K562 (cell line): ENCODE measurements at regions not wholly inside any gene's neighbourhood (a gene's known extent, or its start where the extent isn't known, plus 50 kb on each side); places are given as distances from the start of the nearest gene placed in this dataset.
A peak's percentile ranks its signal among the peaks of the same experiment; 100 is the strongest.

Experiments
- ATAC-seq: fragments of 200-7000 bp; cut with Tn5 transposase; 3 replicates; pipeline ENCODE4 v1.9.1; 2020; ENCODE audit warnings: moderate library complexity
- BruUV-seq: library from RNA; stranded (reverse); fragments of 400-500 nt; replicated peaks from 2 replicates; lab custom pipeline; 2021; lab: Mats Ljungman, UMichigan
- CTCF ChIA-PET: fragments of 300-600 bp; formaldehyde crosslinking; extraction: SDS; loops from one replicate; lab custom pipeline; 2021; ENCODE audit warnings: low intra/inter-chr PET ratio; lab: Yijun Ruan, JAX
- POLR2A ChIA-PET: fragments of 300-600, 350-650 bp; sonication (Branson Sonifier 250); formaldehyde crosslinking; extraction: SDS; loops from one replicate; lab custom pipeline; 2021; ENCODE audit warnings: antibody characterized with exemption, inconsistent platforms; lab: Yijun Ruan, JAX
- DNase-seq, 4 experiments: peaks; one replicate each; pipeline versions ENCODE4 v3.0.0 to v3.0.0-alpha.2; 2011 to 2018; ENCODE audit warnings: low spot score in 3 of 4, mixed read lengths in 3 of 4; ENCODE audit errors: extremely low read depth in 1 of 4
- FAIRE-seq: peaks from 2 replicates; lab custom pipeline; 2011; peaks lifted over from hg19 to GRCh38; lab: Jason Lieb, UNC
- H2AFZ ChIP-seq: 2 replicates; pipeline ENCODE4 v1.6.0; 2011; ENCODE audit warnings: low read depth, low read length, control low read depth, inconsistent platforms
- H3K27ac ChIP-seq: fragments of 200-600 bp; 3 replicates; pipeline ENCODE4 v1.8.0; 2011; ENCODE audit warnings: low read depth, mild to moderate bottlenecking, control low read depth, inconsistent platforms, low read length, moderate library complexity, mixed read lengths; ENCODE audit errors: extremely low read depth
- H3K27me3 ChIP-seq, 2 experiments: fragments of 300-600 bp in 1 of 2; 2 replicates in 1 of 2; 3 replicates in 1 of 2; pipeline versions ENCODE4 v1.6.0 to v1.8.0; 2011; ENCODE audit warnings: inconsistent platforms in 2 of 2, low read length in 2 of 2, mild to moderate bottlenecking in 1 of 2, mixed read lengths in 1 of 2, moderate library complexity in 1 of 2; ENCODE audit not compliant: control insufficient read depth in 2 of 2, insufficient read depth in 2 of 2
- H3K36me3 ChIP-seq: fragments of 300-600 bp; 3 replicates; pipeline ENCODE4 v1.8.0; 2011; ENCODE audit warnings: mild to moderate bottlenecking, low read length, inconsistent platforms; ENCODE audit not compliant: control insufficient read depth, insufficient read depth
- H3K4me1 ChIP-seq, 2 experiments: fragments of 200-600 bp in 1 of 2; replicated peaks in 1 of 2; 2 replicates in 1 of 2; 3 replicates in 1 of 2; pipeline versions ENCODE4 v1.5.1 to v1.8.0; 2011; ENCODE audit warnings: inconsistent platforms in 2 of 2, low read length in 2 of 2, mild to moderate bottlenecking in 1 of 2, mixed read lengths in 1 of 2, moderate library complexity in 1 of 2; ENCODE audit not compliant: control insufficient read depth in 2 of 2, insufficient read depth in 2 of 2
- H3K4me2 ChIP-seq: 2 replicates; pipeline ENCODE4 v1.6.1; 2011; ENCODE audit warnings: low read length, control low read depth, inconsistent platforms, mixed read lengths; ENCODE audit not compliant: insufficient read depth
- H3K4me3 ChIP-seq: fragments of 200-600 bp; sonication (generic), shearing (Covaris generic); 2 replicates; pipeline ENCODE4 v1.5.1; 2016; ENCODE audit warnings: control low read depth, inconsistent platforms
- H3K79me2 ChIP-seq: fragments of 200-600 bp; 3 replicates; pipeline ENCODE4 v1.8.0; 2011; ENCODE audit warnings: low read length, inconsistent platforms; ENCODE audit not compliant: control insufficient read depth, insufficient read depth
- H3K9ac ChIP-seq, 2 experiments: 2 replicates each; pipeline versions ENCODE4 v1.6.0 to v1.6.1; 2011; ENCODE audit warnings: low read depth in 2 of 2, low read length in 2 of 2, control low read depth in 1 of 2, inconsistent platforms in 1 of 2, mild to moderate bottlenecking in 1 of 2, mixed read lengths in 1 of 2; ENCODE audit not compliant: insufficient read depth in 1 of 2
- H3K9me1 ChIP-seq: one replicate; pipeline ENCODE4 v1.6.0; 2011; ENCODE audit warnings: inconsistent platforms, mild to moderate bottlenecking, low read length, moderate library complexity; ENCODE audit not compliant: control insufficient read depth, insufficient read depth
- H3K9me3 ChIP-seq: replicated peaks from 2 replicates; pipeline ENCODE4 v1.5.1; 2011; ENCODE audit warnings: low read depth, low read length, inconsistent platforms; ENCODE audit not compliant: control insufficient read depth, insufficient read depth
- H4K20me1 ChIP-seq: replicated peaks from 2 replicates; pipeline ENCODE4 v1.6.1; 2011; ENCODE audit warnings: low read length, inconsistent platforms, mixed read lengths; ENCODE audit not compliant: control insufficient read depth, insufficient read depth
- ARID2 ChIP-seq: fragments of 450-650 bp; IDR thresholded peaks from 2 replicates; pipeline ENCODE4 v1.6.1; 2017; ENCODE audit warnings: antibody characterized with exemption, mild to moderate bottlenecking
- BRCA1 ChIP-seq, 2 experiments: fragments of 450-650 bp in 1 of 2; sonication (generic) in 1 of 2; formaldehyde crosslinking in 1 of 2; IDR thresholded peaks; 2 replicates each; pipeline versions ENCODE4 v1.5.0 to v1.6.1; 2017 to 2020; ENCODE audit warnings: mild to moderate bottlenecking in 1 of 2, missing genetic modification reagents in 1 of 2
- CEBPB ChIP-seq: fragments of 450-650 bp; IDR thresholded peaks from 2 replicates; pipeline ENCODE4 v1.6.1; 2016; ENCODE audit warnings: missing genetic modification characterization, missing compliant biosample characterization
- CREB1 ChIP-seq, 2 experiments: sonication (generic) in 1 of 2; formaldehyde crosslinking in 1 of 2; IDR thresholded peaks; 2 replicates each; pipeline versions ENCODE4 v1.6.1 to v1.8.0; 2012 to 2022; ENCODE audit warnings: inconsistent platforms in 1 of 2, mild to moderate bottlenecking in 1 of 2, missing genetic modification reagents in 1 of 2, moderate library complexity in 1 of 2
- DACH1 ChIP-seq: fragments of 450-650 bp; IDR thresholded peaks from 2 replicates; pipeline ENCODE4 v1.6.1; 2018; ENCODE audit not compliant: partially characterized antibody
- ERF ChIP-seq: fragments of 450-650 bp; formaldehyde crosslinking; IDR thresholded peaks from 2 replicates; pipeline ENCODE4 v1.4.0; 2020; ENCODE audit warnings: mild to moderate bottlenecking, mixed read lengths
- FUS ChIP-seq: fragments of 200-400 bp; formaldehyde crosslinking; optimal IDR thresholded peaks from 2 replicates; pipeline ENCODE3; 2017; ENCODE audit warnings: low read depth, low read length
- MEIS2 ChIP-seq: fragments of 450-650 bp; IDR thresholded peaks from 2 replicates; pipeline ENCODE4 v1.6.1; 2014; ENCODE audit warnings: mild to moderate bottlenecking; ENCODE audit not compliant: partially characterized antibody
- MTA3 ChIP-seq: fragments of 450-650 bp; formaldehyde crosslinking; IDR thresholded peaks from 2 replicates; pipeline ENCODE4 v1.6.1; 2017; ENCODE audit warnings: mild to moderate bottlenecking, borderline replicate concordance
- POLR2AphosphoS5 ChIP-seq: IDR thresholded peaks from 2 replicates; pipeline ENCODE4 v1.6.1; 2011; ENCODE audit warnings: mild to moderate bottlenecking, low read depth, low read length, moderate library complexity; ENCODE audit not compliant: control insufficient read depth, insufficient read depth
- RBFOX2 ChIP-seq: fragments of 200-400 bp; formaldehyde crosslinking; IDR thresholded peaks from 2 replicates; pipeline ENCODE4 v1.6.1; 2017; ENCODE audit warnings: low read depth, mild to moderate bottlenecking, low read length, moderate library complexity
- RBM39 ChIP-seq: fragments of 200-400 bp; formaldehyde crosslinking; optimal IDR thresholded peaks from 2 replicates; pipeline ENCODE3; 2018; ENCODE audit warnings: low read depth, low read length
- YBX1 ChIP-seq: fragments of 450-650 bp; IDR thresholded peaks from 2 replicates; pipeline ENCODE4 v1.7.1; 2016; ENCODE audit warnings: mild to moderate bottlenecking
- ZNF146 ChIP-seq: IDR thresholded peaks from one replicate; pipeline ENCODE4 v1.6.1; 2018; ENCODE audit warnings: missing compliant biosample characterization; ENCODE audit not compliant: unreplicated experiment
- ZNF668 ChIP-seq: fragments of 250-450 bp; sonication (Bioruptor Pico); IDR thresholded peaks from 2 replicates; pipeline ENCODE4 v1.8.0; 2022; ENCODE audit warnings: mild to moderate bottlenecking, inconsistent platforms
- ZNF77 ChIP-seq: fragments of 250-450 bp; sonication (Bioruptor Pico); IDR thresholded peaks from 2 replicates; pipeline ENCODE4 v1.5.0; 2020
- WGBS: fragments of 100-300 bp; shearing (Covaris generic); methylation state at CpG from one replicate; pipeline ENCODE4 v1.1.6; 2016; ENCODE audit warnings: low coverage, mixed read lengths; ENCODE audit not compliant: insufficient coverage; ENCODE audit errors: missing lambda C conversion rate; 5-methylcytosine and 5-hydroxymethylcytosine counted together
- in situ Hi-C: fragments of 300-500 bp; cut with MboI; formaldehyde crosslinking; loops from 4 replicates; pipeline ENCODE4 v1.15.0; 2018; ENCODE audit warnings: inconsistent platforms, mixed read lengths
- intact Hi-C: fragments of 100-400 bp; cut with micrococcal nuclease; formaldehyde crosslinking; loops from 2 replicates; pipeline ENCODE4 v1.14.2; 2022
- TF ChIP-seq, protein P1 (sequence below): IDR thresholded peaks from 3 replicates; pipeline ENCODE4 v1.6.1; 2011; ENCODE audit warnings: borderline replicate concordance, mild to moderate bottlenecking, moderate library complexity; ENCODE audit not compliant: insufficient read length; ENCODE audit errors: extremely low read depth
- TF ChIP-seq, protein P2 (sequence below), 2 experiments: IDR thresholded peaks in 1 of 2; conservative IDR thresholded peaks in 1 of 2; 2 replicates each; pipeline ENCODE4 v1.6.1; 2016; ENCODE audit warnings: low read depth in 2 of 2, mild to moderate bottlenecking in 1 of 2, missing compliant biosample characterization in 1 of 2, missing genetic modification characterization in 1 of 2, moderate library complexity in 1 of 2

DNA sequence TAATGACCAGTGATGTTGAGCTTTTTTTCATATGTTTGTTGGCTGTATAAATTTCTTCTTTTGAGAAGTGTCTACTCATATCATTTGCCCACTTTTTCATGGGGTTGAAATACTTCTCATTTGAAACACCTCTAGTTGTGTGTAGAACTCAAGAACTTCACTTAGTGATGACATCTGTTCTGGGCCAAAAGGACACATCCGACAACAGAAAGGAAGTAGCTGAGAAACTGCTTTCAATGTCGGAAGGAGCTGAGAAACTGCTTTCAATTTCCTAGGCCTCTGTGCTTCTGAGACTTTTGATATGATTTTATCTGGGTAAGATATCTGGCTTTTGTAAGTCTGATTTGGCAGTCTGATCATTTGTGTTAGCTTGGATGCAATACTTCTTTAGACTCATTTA, 635.3 kb downstream of the TMTC2 start (continued):
- TF ChIP-seq RBFOX2: no peak
- TF ChIP-seq RBM39: no peak
- TF ChIP-seq ARID2: no peak
- TF ChIP-seq ZNF77 (CRISPR knock-in tag): no peak
- no peak for TF ChIP-seq POLR2AphosphoS5
- no peak for TF ChIP-seq FUS
- no peak for TF ChIP-seq CREB1 (IDR thresholded peaks at IDR 0.05)
- TF ChIP-seq CREB1 (CRISPR knock-in tag; IDR thresholded peaks at IDR 0.05): no peak
- TF ChIP-seq MTA3: no peak
- TF ChIP-seq YBX1: no peak
- TF ChIP-seq BRCA1 (IDR thresholded peaks at IDR 0.05): no peak
- TF ChIP-seq BRCA1 (CRISPR knock-in tag; IDR thresholded peaks at IDR 0.05): no peak
- no peak for TF ChIP-seq ERF (CRISPR knock-in tag)

DNA sequence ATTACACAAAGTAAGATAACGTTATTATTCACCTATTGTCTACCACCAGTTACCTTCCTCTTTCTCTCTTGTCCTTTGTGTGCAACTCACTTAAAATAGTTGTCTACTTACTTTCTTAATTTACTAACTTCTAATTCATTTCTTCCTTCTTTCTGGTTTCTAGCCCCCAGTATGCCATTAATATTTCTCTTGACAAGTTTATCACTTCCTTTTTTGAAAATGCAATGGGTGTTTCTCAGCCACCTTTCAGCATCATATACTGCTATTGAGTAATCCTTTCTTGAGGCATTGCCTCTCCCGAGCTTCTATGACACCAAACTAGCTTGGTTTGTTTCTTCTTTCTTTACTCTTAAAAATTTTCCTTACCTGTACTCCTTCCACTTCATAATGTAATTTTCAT, 633.6 kb downstream of the TMTC2 start:
- 3% methylated on average over 2 of the region's 2 CpGs for WGBS
- DNase-seq: no peak
- Histone ChIP-seq H4K20me1 (no peaks in the 10 kb centered on the region), H3K36me3 (no peaks in the 10 kb centered on the region), H3K4me3 (no peak overlapping the region), H3K4me2 (no peak overlapping the region), H3K9me1 (no peaks in the 10 kb centered on the region), H3K79me2 (no peaks in the 10 kb centered on the region), H3K27me3 (no peaks in the 10 kb centered on the region), H3K4me1 (no peaks in the 10 kb centered on the region), H3K9me3 (no peaks in the 10 kb centered on the region), H3K9ac (no peak overlapping the region), H2AFZ (no peak overlapping the region), H3K27ac (no peak overlapping the region)
- BruUV-seq: no TSS peak
- ChIA-PET POLR2A (no interaction called here), CTCF (no interaction called here)
- intact Hi-C loops (no loop called here), in situ Hi-C loops (no loop called here)
- ATAC-seq: no peak
- FAIRE-seq: no peak
- no peak for TF ChIP-seq DACH1
- TF ChIP-seq ZNF668 (CRISPR knock-in tag): no peak
- TF ChIP-seq, protein P1, sequence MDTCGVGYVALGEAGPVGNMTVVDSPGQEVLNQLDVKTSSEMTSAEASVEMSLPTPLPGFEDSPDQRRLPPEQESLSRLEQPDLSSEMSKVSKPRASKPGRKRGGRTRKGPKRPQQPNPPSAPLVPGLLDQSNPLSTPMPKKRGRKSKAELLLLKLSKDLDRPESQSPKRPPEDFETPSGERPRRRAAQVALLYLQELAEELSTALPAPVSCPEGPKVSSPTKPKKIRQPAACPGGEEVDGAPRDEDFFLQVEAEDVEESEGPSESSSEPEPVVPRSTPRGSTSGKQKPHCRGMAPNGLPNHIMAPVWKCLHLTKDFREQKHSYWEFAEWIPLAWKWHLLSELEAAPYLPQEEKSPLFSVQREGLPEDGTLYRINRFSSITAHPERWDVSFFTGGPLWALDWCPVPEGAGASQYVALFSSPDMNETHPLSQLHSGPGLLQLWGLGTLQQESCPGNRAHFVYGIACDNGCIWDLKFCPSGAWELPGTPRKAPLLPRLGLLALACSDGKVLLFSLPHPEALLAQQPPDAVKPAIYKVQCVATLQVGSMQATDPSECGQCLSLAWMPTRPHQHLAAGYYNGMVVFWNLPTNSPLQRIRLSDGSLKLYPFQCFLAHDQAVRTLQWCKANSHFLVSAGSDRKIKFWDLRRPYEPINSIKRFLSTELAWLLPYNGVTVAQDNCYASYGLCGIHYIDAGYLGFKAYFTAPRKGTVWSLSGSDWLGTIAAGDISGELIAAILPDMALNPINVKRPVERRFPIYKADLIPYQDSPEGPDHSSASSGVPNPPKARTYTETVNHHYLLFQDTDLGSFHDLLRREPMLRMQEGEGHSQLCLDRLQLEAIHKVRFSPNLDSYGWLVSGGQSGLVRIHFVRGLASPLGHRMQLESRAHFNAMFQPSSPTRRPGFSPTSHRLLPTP: no peak
- TF ChIP-seq CEBPB (tag): peak; percentile 29; the same call in 1 of the 2 replicates
- no peak for TF ChIP-seq ZNF146 (CRISPR knock-in tag)
- TF ChIP-seq, protein P2, sequence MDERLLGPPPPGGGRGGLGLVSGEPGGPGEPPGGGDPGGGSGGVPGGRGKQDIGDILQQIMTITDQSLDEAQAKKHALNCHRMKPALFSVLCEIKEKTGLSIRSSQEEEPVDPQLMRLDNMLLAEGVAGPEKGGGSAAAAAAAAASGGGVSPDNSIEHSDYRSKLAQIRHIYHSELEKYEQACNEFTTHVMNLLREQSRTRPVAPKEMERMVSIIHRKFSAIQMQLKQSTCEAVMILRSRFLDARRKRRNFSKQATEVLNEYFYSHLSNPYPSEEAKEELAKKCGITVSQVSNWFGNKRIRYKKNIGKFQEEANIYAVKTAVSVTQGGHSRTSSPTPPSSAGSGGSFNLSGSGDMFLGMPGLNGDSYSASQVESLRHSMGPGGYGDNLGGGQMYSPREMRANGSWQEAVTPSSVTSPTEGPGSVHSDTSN (CRISPR knock-in tag; IDR thresholded peaks at IDR 0.05; ENCODE audit: low read depth): no peak
- TF ChIP-seq, protein P2 (tag; conservative IDR thresholded peaks at IDR 0.05; ENCODE audit: low read depth): 0 out of 2 replicates have a peak, but pooled peaks have one; percentile 57
- peak; percentile 17 for TF ChIP-seq MEIS2
